GM23338 (cell line): ENCODE measurements at regions not wholly inside any gene's neighbourhood (a gene's known extent, or its start where the extent isn't known, plus 50 kb on each side); places are given as distances from the start of the nearest gene placed in this dataset.

Experiments
- ATAC-seq: fragments of 200-7000 bp; cut with Tn5 transposase; 3 replicates; pipeline ENCODE4 v1.9.1; 2020
- DNase-seq: peaks from one replicate; pipeline ENCODE4 v3.0.0-alpha.2; 2015; ENCODE audit warnings: low spot score
- H2AFZ ChIP-seq: fragments of 200-600 bp; sonication (generic); 2 replicates; pipeline ENCODE4 v1.8.0; 2016; ENCODE audit warnings: antibody characterized with exemption, mild to moderate bottlenecking, moderate library complexity
- H3F3A ChIP-seq: fragments of 200-600 bp; sonication (generic); replicated peaks from 2 replicates; pipeline ENCODE4 v1.8.0; 2017; ENCODE audit warnings: antibody characterized with exemption, mixed run types, low read depth
- H3K27ac ChIP-seq: fragments of 200-600 bp; sonication (generic); 2 replicates; pipeline ENCODE4 v1.6.1; 2016; ENCODE audit warnings: low read depth
- H3K27me3 ChIP-seq: fragments of 200-600 bp; sonication (generic); 2 replicates; pipeline ENCODE4 v1.8.0; 2016; ENCODE audit warnings: mild to moderate bottlenecking, mixed run types, moderate library complexity; ENCODE audit not compliant: insufficient read depth
- H3K36me3 ChIP-seq: fragments of 200-600 bp; sonication (generic); 2 replicates; pipeline ENCODE4 v1.8.0; 2016; ENCODE audit warnings: mild to moderate bottlenecking; ENCODE audit not compliant: insufficient read depth
- H3K4me1 ChIP-seq: fragments of 200-600 bp; sonication (generic); 2 replicates; pipeline ENCODE4 v1.8.0; 2016; ENCODE audit warnings: mild to moderate bottlenecking, moderate library complexity; ENCODE audit not compliant: insufficient read depth
- H3K4me2 ChIP-seq: fragments of 200-600 bp; sonication (generic); 2 replicates; pipeline ENCODE4 v1.7.1; 2017; ENCODE audit warnings: mixed run types
- H3K4me3 ChIP-seq: fragments of 200-600 bp; sonication (generic); 2 replicates; pipeline ENCODE4 v1.6.1; 2016; ENCODE audit warnings: mixed run types
- H3K79me2 ChIP-seq: fragments of 200-600 bp; sonication (generic); replicated peaks from 2 replicates; pipeline ENCODE4 v1.8.0; 2017; ENCODE audit warnings: mild to moderate bottlenecking; ENCODE audit not compliant: insufficient read depth
- H3K9me2 ChIP-seq: fragments of 200-600 bp; sonication (generic); 2 replicates; pipeline ENCODE4 v1.8.0; 2017; ENCODE audit not compliant: insufficient read depth
- H4K20me1 ChIP-seq: fragments of 200-600 bp; sonication (generic); replicated peaks from 2 replicates; pipeline ENCODE4 v1.8.0; 2017; ENCODE audit warnings: mild to moderate bottlenecking; ENCODE audit not compliant: insufficient read depth
- H3K27ac Mint-ChIP-seq: 2 replicates; pipeline ENCODE4 v1.8.0; 2020; ENCODE audit warnings: inconsistent platforms, mild to moderate bottlenecking, moderate library complexity, mixed read lengths
- H3K27me3 Mint-ChIP-seq: 3 replicates; pipeline ENCODE4 v1.8.0; 2022; ENCODE audit warnings: low read depth, mild to moderate bottlenecking, moderate library complexity, mixed read lengths, inconsistent platforms; ENCODE audit not compliant: insufficient read depth, poor library complexity
- H3K36me3 Mint-ChIP-seq: 3 replicates; pipeline ENCODE4 v1.8.0; 2021; ENCODE audit warnings: low read depth, mild to moderate bottlenecking, inconsistent platforms, moderate library complexity, mixed read lengths
- H3K4me1 Mint-ChIP-seq: 3 replicates; pipeline ENCODE4 v1.8.0; 2020; ENCODE audit warnings: mild to moderate bottlenecking, inconsistent platforms, mixed read lengths
- H3K4me3 Mint-ChIP-seq: 3 replicates; pipeline ENCODE4 v1.8.0; 2021; ENCODE audit warnings: moderate library complexity, mild to moderate bottlenecking, inconsistent platforms, mixed read lengths
- H3K9me3 Mint-ChIP-seq: 3 replicates; pipeline ENCODE4 v1.8.0; 2020; ENCODE audit warnings: moderate library complexity, mild to moderate bottlenecking, inconsistent platforms, mixed read lengths
- CREB1 ChIP-seq: fragments of 250-450 bp; sonication (Bioruptor Pico); IDR thresholded peaks from 2 replicates; pipeline ENCODE4 v1.5.0; 2020; ENCODE audit warnings: low read depth, mild to moderate bottlenecking, moderate library complexity
- CTCF ChIP-seq, 2 experiments: fragments of 200-600 bp in 1 of 2; sonication (generic) in 1 of 2; conservative IDR thresholded peaks; 2 replicates each; pipeline versions ENCODE4 v1.5.1 to v1.6.1; 2016 to 2017; ENCODE audit warnings: antibody characterized with exemption in 2 of 2, low read depth in 2 of 2, mild to moderate bottlenecking in 2 of 2, moderate library complexity in 1 of 2
- ETS1 ChIP-seq: IDR thresholded peaks from 2 replicates; pipeline ENCODE4 v1.6.1; 2016; ENCODE audit warnings: antibody characterized with exemption
- EZH2 ChIP-seq: fragments of 200-600 bp; sonication (generic); IDR thresholded peaks from one replicate; pipeline ENCODE4 v1.8.0; 2017; ENCODE audit warnings: antibody characterized with exemption, mild to moderate bottlenecking, low read depth; ENCODE audit not compliant: unreplicated experiment
- EZH2phosphoT487 ChIP-seq: fragments of 200-600 bp; sonication (generic); IDR thresholded peaks from one replicate; pipeline ENCODE4 v1.8.1; 2018; ENCODE audit warnings: antibody characterized with exemption; ENCODE audit not compliant: unreplicated experiment
- JUNB ChIP-seq: IDR thresholded peaks from one replicate; pipeline ENCODE4 v1.6.1; 2016; ENCODE audit warnings: antibody characterized with exemption; ENCODE audit not compliant: unreplicated experiment
- NANOG ChIP-seq: IDR thresholded peaks from 2 replicates; pipeline ENCODE4 v1.6.1; 2016; ENCODE audit warnings: antibody characterized with exemption, borderline replicate concordance
- POLR2AphosphoS5 ChIP-seq: IDR thresholded peaks from 2 replicates; pipeline ENCODE4 v1.6.1; 2016; ENCODE audit warnings: antibody characterized with exemption, low read depth
- REST ChIP-seq: IDR thresholded peaks from one replicate; pipeline ENCODE4 v1.6.1; 2018; ENCODE audit warnings: antibody characterized with exemption; ENCODE audit not compliant: unreplicated experiment
- STAT1 ChIP-seq: IDR thresholded peaks from one replicate; pipeline ENCODE4 v1.6.1; 2016; ENCODE audit warnings: antibody characterized with exemption; ENCODE audit not compliant: unreplicated experiment
- ZNF114 ChIP-seq: fragments of 250-450 bp; sonication (Bioruptor Pico); IDR thresholded peaks from 2 replicates; pipeline ENCODE4 v1.5.0; 2020; ENCODE audit warnings: mild to moderate bottlenecking, moderate library complexity
- ZNF331 ChIP-seq: fragments of 250-450 bp; sonication (Bioruptor Pico); IDR thresholded peaks from 2 replicates; pipeline ENCODE4 v1.5.0; 2020; ENCODE audit warnings: low read depth, mild to moderate bottlenecking, moderate library complexity
- ZNF462 ChIP-seq: fragments of 250-450 bp; sonication (Bioruptor Pico); IDR thresholded peaks from 2 replicates; pipeline ENCODE4 v1.5.0; 2020; ENCODE audit warnings: mild to moderate bottlenecking, moderate library complexity

DNA sequence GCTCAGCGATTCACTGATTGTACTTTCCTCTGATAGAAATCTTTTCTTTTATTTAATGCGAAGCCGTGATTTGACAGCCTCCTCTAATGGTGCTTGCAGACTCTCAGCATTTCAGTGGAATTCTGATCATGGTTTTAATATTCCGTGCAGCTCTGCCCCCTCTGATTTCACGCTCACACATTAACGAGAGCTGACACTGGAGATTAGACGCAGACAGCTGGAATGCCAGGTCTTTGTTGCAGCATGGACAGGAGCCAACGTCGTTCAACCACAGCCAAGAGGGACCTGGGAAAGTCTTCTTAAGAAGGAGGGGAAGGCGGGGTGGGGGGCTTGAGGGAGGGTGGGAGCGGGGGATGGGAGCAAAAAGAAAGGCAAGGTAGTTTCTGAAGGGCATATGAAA, 186.4 kb downstream of the BLID start:
- Mint-ChIP-seq H3K27me3 (peaks cover 3% of the 10 kb centered on the region), H3K27ac (no peak overlapping the region), H3K4me3 (no peak overlapping the region), H3K36me3 (no peaks in the 10 kb centered on the region), H3K4me1 (peaks cover 26% of the 10 kb centered on the region), H3K9me3 (no peaks in the 10 kb centered on the region; the same call in 2 of the 3 replicates)
- H3K4me1 ChIP-seq, result peaks cover 43% of the 10 kb centered on the region
- H3K27ac ChIP-seq, result no peak overlapping the region
- H3K27me3 ChIP-seq, result peaks cover 8% of the 10 kb centered on the region; the same call in 1 of the 2 replicates
- no peaks in the 10 kb centered on the region for H3K36me3 ChIP-seq
- peak overlapping the region; percentile 78 for H2AFZ ChIP-seq
- no peaks in the 10 kb centered on the region for H3K79me2 ChIP-seq
- ATAC-seq, result peak; percentile 61
- peak overlapping the region; percentile 95 for H3K4me2 ChIP-seq
- no peaks in the 10 kb centered on the region for H4K20me1 ChIP-seq
- peak overlapping the region; percentile 69 for H3K4me3 ChIP-seq
- no peak for TF ChIP-seq ZNF331 (CRISPR knock-in tag)
- TF ChIP-seq CREB1 (CRISPR knock-in tag), result no peak
- no peak for TF ChIP-seq POLR2AphosphoS5
- no peak for TF ChIP-seq ETS1
- no peak for TF ChIP-seq EZH2phosphoT487
- no peak for TF ChIP-seq NANOG
- TF ChIP-seq ZNF462 (CRISPR knock-in tag), result no peak
- TF ChIP-seq ZNF114 (CRISPR knock-in tag), result no peak
- TF ChIP-seq STAT1, result no peak
- no peak for TF ChIP-seq CTCF (conservative IDR thresholded peaks at IDR 0.05; ENCODE audit: low read depth in 2 of 2)
- TF ChIP-seq EZH2, result no peak
- TF ChIP-seq REST, result no peak
- TF ChIP-seq JUNB, result no peak
- H3F3A ChIP-seq, result no peaks in the 10 kb centered on the region
- DNase-seq, result peak; percentile 65
- H3K9me2 ChIP-seq, result peaks cover 15% of the 10 kb centered on the region; the same call in 1 of the 2 replicates
